Rectal smooth muscle tissue (tissue), 1 donor: ENCODE measurements at regions not wholly inside any gene's neighbourhood (a gene's known extent, or its start where the extent isn't known, plus 50 kb on each side); places are given as distances from the start of the nearest gene placed in this dataset.
"Not testable (repeated sequence)": the region's sequence is repeated elsewhere in the genome, so short reads cannot be mapped to it uniquely, and the experiment has no call there.

ENCODE experiments used
- H3K27ac ChIP-seq: one replicate; pipeline ENCODE4 v1.7.0; 2013; ENCODE audit warnings: low read depth, low read length, inconsistent platforms
- H3K27me3 ChIP-seq: one replicate; pipeline ENCODE4 v1.7.0; 2013; ENCODE audit warnings: low read length; ENCODE audit not compliant: control insufficient read depth, insufficient read depth
- H3K36me3 ChIP-seq: one replicate; pipeline ENCODE4 v1.7.0; 2013; ENCODE audit warnings: low read length; ENCODE audit not compliant: control insufficient read depth, insufficient read depth
- H3K4me1 ChIP-seq: one replicate; pipeline ENCODE4 v1.7.0; 2013; ENCODE audit warnings: low read length; ENCODE audit not compliant: control insufficient read depth, insufficient read depth
- H3K4me3 ChIP-seq: one replicate; pipeline ENCODE4 v1.7.0; 2013; ENCODE audit warnings: low read length
- H3K9ac ChIP-seq: one replicate; pipeline ENCODE4 v1.7.0; 2013; ENCODE audit warnings: low read length

- no peak overlapping the region for H3K4me3 ChIP-seq
- H3K4me1 ChIP-seq, result no peaks in the 10 kb centered on the region
- H3K9ac ChIP-seq, result no peak overlapping the region
- H3K27ac ChIP-seq, result no peak overlapping the region
- no peaks in the 10 kb centered on the region for H3K27me3 ChIP-seq
- H3K36me3 ChIP-seq, result no peaks in the 10 kb centered on the region
Observed at GRCh38 chr3:87957575-87957974, 101.2 kb downstream of the CGGBP1 start.

GRCh38 chr3:87949879-87950208 is 109.0 kb downstream of the CGGBP1 start:
- Histone ChIP-seq H3K36me3 (no peaks in the 10 kb centered on the region), H3K9ac (no peak overlapping the region), H3K4me3 (no peak overlapping the region), H3K27ac (no peak overlapping the region), H3K4me1 (no peaks in the 10 kb centered on the region), H3K27me3 (no peaks in the 10 kb centered on the region)

- Histone ChIP-seq H3K9ac (no peak overlapping the region), H3K4me3 (no peak overlapping the region), H3K27me3 (no peaks in the 10 kb centered on the region), H3K27ac (no peak overlapping the region), H3K4me1 (no peaks in the 10 kb centered on the region), H3K36me3 (no peaks in the 10 kb centered on the region)
Observed at GRCh38 chr3:87949189-87949878, 109.5 kb downstream of the CGGBP1 start.

GRCh38 chr3:87946007-87946406 is 112.8 kb downstream of the CGGBP1 start:
- not testable (repeated sequence) for H3K4me3 ChIP-seq, H3K36me3 ChIP-seq, H3K9ac ChIP-seq, H3K27ac ChIP-seq, H3K27me3 ChIP-seq, H3K4me1 ChIP-seq

- not testable (repeated sequence) for H3K4me3 ChIP-seq, H3K9ac ChIP-seq, H3K36me3 ChIP-seq, H3K27ac ChIP-seq, H3K27me3 ChIP-seq, H3K4me1 ChIP-seq
Observed at GRCh38 chr3:87942256-87942655, 116.5 kb downstream of the CGGBP1 start.

GRCh38 chr3:87924485-87924884 is 134.3 kb downstream of the CGGBP1 start:
- H3K4me3 ChIP-seq, result no peak overlapping the region
- H3K27ac ChIP-seq, result no peak overlapping the region
- no peaks in the 10 kb centered on the region for H3K27me3 ChIP-seq
- no peaks in the 10 kb centered on the region for H3K4me1 ChIP-seq
- H3K9ac ChIP-seq, result no peak overlapping the region
- H3K36me3 ChIP-seq, result no peaks in the 10 kb centered on the region

GRCh38 chr3:87920549-87920948 is 138.3 kb downstream of the CGGBP1 start:
- H3K27me3 ChIP-seq, result no peaks in the 10 kb centered on the region
- H3K4me3 ChIP-seq, result no peak overlapping the region
- H3K27ac ChIP-seq, result no peak overlapping the region
- no peaks in the 10 kb centered on the region for H3K36me3 ChIP-seq
- no peaks in the 10 kb centered on the region for H3K4me1 ChIP-seq
- no peak overlapping the region for H3K9ac ChIP-seq

GRCh38 chr3:87901141-87901540 is 157.7 kb downstream of the CGGBP1 start:
- Histone ChIP-seq H3K4me3 (no peak overlapping the region), H3K9ac (no peak overlapping the region), H3K36me3 (no peaks in the 10 kb centered on the region), H3K27ac (no peak overlapping the region), H3K4me1 (no peaks in the 10 kb centered on the region), H3K27me3 (no peaks in the 10 kb centered on the region)

- no peak overlapping the region for H3K9ac ChIP-seq
- no peaks in the 10 kb centered on the region for H3K36me3 ChIP-seq
- H3K4me1 ChIP-seq, result no peaks in the 10 kb centered on the region
- H3K27me3 ChIP-seq, result no peaks in the 10 kb centered on the region
- H3K4me3 ChIP-seq, result no peak overlapping the region
- H3K27ac ChIP-seq, result no peak overlapping the region
Observed at GRCh38 chr3:87900061-87900460, 158.7 kb downstream of the CGGBP1 start.

- H3K9ac ChIP-seq, result no peak overlapping the region
- no peak overlapping the region for H3K27ac ChIP-seq
- H3K27me3 ChIP-seq, result no peaks in the 10 kb centered on the region
- H3K36me3 ChIP-seq, result no peaks in the 10 kb centered on the region
- no peaks in the 10 kb centered on the region for H3K4me1 ChIP-seq
- no peak overlapping the region for H3K4me3 ChIP-seq
Observed at GRCh38 chr3:87898971-87899370, 159.8 kb downstream of the CGGBP1 start.

- Histone ChIP-seq H3K36me3 (no peaks in the 10 kb centered on the region), H3K27ac (no peak overlapping the region), H3K4me1 (no peaks in the 10 kb centered on the region), H3K27me3 (no peaks in the 10 kb centered on the region), H3K9ac (no peak overlapping the region), H3K4me3 (no peak overlapping the region)
Observed at GRCh38 chr3:87895983-87896382, 162.8 kb downstream of the CGGBP1 start.

- Histone ChIP-seq H3K4me3 (no peak overlapping the region), H3K27ac (no peak overlapping the region), H3K9ac (no peak overlapping the region), H3K27me3 (no peaks in the 10 kb centered on the region), H3K36me3 (no peaks in the 10 kb centered on the region), H3K4me1 (no peaks in the 10 kb centered on the region)
Observed at GRCh38 chr3:87873136-87873535, 185.7 kb downstream of the CGGBP1 start.

- no peak overlapping the region for H3K4me3 ChIP-seq
- H3K36me3 ChIP-seq, result no peaks in the 10 kb centered on the region
- H3K27me3 ChIP-seq, result no peaks in the 10 kb centered on the region
- no peaks in the 10 kb centered on the region for H3K4me1 ChIP-seq
- no peak overlapping the region for H3K9ac ChIP-seq
- H3K27ac ChIP-seq, result no peak overlapping the region
Observed at GRCh38 chr3:87867001-87867400, 191.8 kb downstream of the CGGBP1 start.
